Prostate gland (tissue), 2 donors: ENCODE measurements at regions not wholly inside any gene's neighbourhood (a gene's known extent, or its start where the extent isn't known, plus 50 kb on each side); places are given as distances from the start of the nearest gene placed in this dataset.

Source experiments
- CTCF ChIP-seq, 4 experiments: fragments of 200-600 bp in 2 of 4; fragments of 450-650 bp in 2 of 4; sonication (generic) in 2 of 4; IDR thresholded peaks; 1 replicate in 3 of 4; 2 replicates in 1 of 4; pipeline ENCODE4 v1.5.1; 2016 to 2019; ENCODE audit warnings: antibody characterized with exemption in 4 of 4, mild to moderate bottlenecking in 2 of 4, moderate library complexity in 2 of 4
- POLR2AphosphoS5 ChIP-seq: sonication (generic); formaldehyde crosslinking; IDR thresholded peaks from one replicate; pipeline ENCODE4 v1.6.1; 2017; ENCODE audit warnings: antibody characterized with exemption

DNA sequence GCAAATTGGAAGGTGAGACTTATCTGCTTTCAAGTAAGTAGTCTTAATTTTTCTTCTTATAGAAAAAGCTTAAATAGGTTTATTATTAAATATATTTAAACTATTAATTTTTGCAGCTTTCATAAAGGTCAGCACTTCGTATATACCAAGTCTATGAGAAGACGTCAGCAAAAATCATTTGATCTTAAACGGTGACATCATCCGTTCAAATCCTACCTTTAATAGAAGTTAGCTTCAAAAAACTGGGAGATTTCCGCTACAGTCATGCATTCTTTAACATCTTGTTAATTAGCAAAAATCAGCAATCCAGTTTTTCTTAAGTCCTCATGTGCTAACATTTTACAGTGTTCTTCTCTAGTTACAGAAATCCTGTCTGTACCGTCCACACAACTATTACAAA lies 49.9 kb upstream of the PGRMC1 start:
- no peak for TF ChIP-seq POLR2AphosphoS5
- TF ChIP-seq CTCF (IDR thresholded peaks at IDR 0.05), result no peak
